ENCODE measurements at regions not wholly inside any gene's neighbourhood (a gene's known extent, or its start where the extent isn't known, plus 50 kb on each side); places are given as distances from the start of the nearest gene placed in this dataset.

- no peak for TF ChIP-seq BRCA1 (CRISPR knock-in tag; IDR thresholded peaks at IDR 0.05)
- TF ChIP-seq USF2 (IDR thresholded peaks at IDR 0.05; ENCODE audit: low read depth, low read length), result no peak
- no peak; the same call in 1 of the 2 replicates for TF ChIP-seq USF2 (CRISPR knock-in tag; IDR thresholded peaks at IDR 0.05; ENCODE audit: borderline replicate concordance)
- TF ChIP-seq NRL (CRISPR knock-in tag; IDR thresholded peaks at IDR 0.05; ENCODE audit: borderline replicate concordance), result no peak
- no peak for TF ChIP-seq ZNF276 (CRISPR knock-in tag; IDR thresholded peaks at IDR 0.05; ENCODE audit: low read depth)
- peak; percentile 99 for TF ChIP-seq HNF1B (CRISPR knock-in tag; IDR thresholded peaks at IDR 0.05)
- TF ChIP-seq ZSCAN29 (CRISPR knock-in tag; conservative IDR thresholded peaks at IDR 0.05), result no peak
- TF ChIP-seq MTF1 (CRISPR knock-in tag; IDR thresholded peaks at IDR 0.05), result no peak
- 0 out of 2 replicates have a peak, but pooled peaks have one; percentile 68 for TF ChIP-seq CHD4 (IDR thresholded peaks at IDR 0.05; ENCODE audit: borderline replicate concordance, low read length)
- TF ChIP-seq MIXL1 (CRISPR knock-in tag; IDR thresholded peaks at IDR 0.05), result peak; percentile 92
- peak; percentile 100 for TF ChIP-seq SALL1 (CRISPR knock-in tag; IDR thresholded peaks at IDR 0.05)
- TF ChIP-seq ATF4 (CRISPR knock-in tag; IDR thresholded peaks at IDR 0.05), result peak in 1 of 2 experiments; percentile 82; a peak in 2 of 4 replicates
- TF ChIP-seq RBFOX2 (IDR thresholded peaks at IDR 0.05; ENCODE audit: low read depth, low read length), result no peak
- TF ChIP-seq ISX (CRISPR knock-in tag; conservative IDR thresholded peaks at IDR 0.05), result no peak
- TF ChIP-seq NFE2L1 (CRISPR knock-in tag; IDR thresholded peaks at IDR 0.05; ENCODE audit: borderline replicate concordance), result no peak
- TF ChIP-seq ZFP36 (IDR thresholded peaks at IDR 0.05; ENCODE audit: borderline replicate concordance, low read depth, low read length, partially characterized antibody), result no peak
- peak; percentile 92 for TF ChIP-seq ZMYM3 (CRISPR knock-in tag; IDR thresholded peaks at IDR 0.05)
- TF ChIP-seq ZNF781 (CRISPR knock-in tag; IDR thresholded peaks at IDR 0.05; ENCODE audit: borderline replicate concordance, not compliant biosample characterization), result peak; percentile 92
- TF ChIP-seq CSRNP1 (CRISPR knock-in tag; IDR thresholded peaks at IDR 0.05), result no peak
- no peak for TF ChIP-seq RFXANK (CRISPR knock-in tag; IDR thresholded peaks at IDR 0.05)
- TF ChIP-seq ZMAT5 (CRISPR knock-in tag; IDR thresholded peaks at IDR 0.05; ENCODE audit: borderline replicate concordance, low read depth), result no peak
- TF ChIP-seq IKZF1 (IDR thresholded peaks at IDR 0.05), result no peak
Measured at GRCh38 chr21:15140321-15141019, 75.7 kb upstream of the NRIP1 start (continued).
